ENCODE measurements at regions not wholly inside any gene's neighbourhood (a gene's known extent, or its start where the extent isn't known, plus 50 kb on each side); places are given as distances from the start of the nearest gene placed in this dataset.

- no peak for TF ChIP-seq ZFX (IDR thresholded peaks at IDR 0.05)
- TF ChIP-seq CTCF (conservative IDR thresholded peaks at IDR 0.05): no peak
Measured at GRCh38 chr7:155867734-155868400, 55.6 kb upstream of the SHH start.

GRCh38 chr7:155867280-155867679 is 55.0 kb upstream of the SHH start:
- H3K27ac ChIP-seq: no peak overlapping the region; the same call in 1 of the 2 replicates
- TF ChIP-seq CTCF (conservative IDR thresholded peaks at IDR 0.05) (no peak), ZFX (IDR thresholded peaks at IDR 0.05) (no peak)

More at GRCh38 chr7:155867734-155868400, 55.6 kb upstream of the SHH start:
- no peak overlapping the region; the same call in 1 of the 2 replicates for H3K27ac ChIP-seq

GRCh38 chr7:155865830-155866525 is 53.7 kb upstream of the SHH start:
- H3K27ac ChIP-seq: no peak overlapping the region
- TF ChIP-seq CTCF (conservative IDR thresholded peaks at IDR 0.05): no peak
- no peak for TF ChIP-seq ZFX (IDR thresholded peaks at IDR 0.05)

GRCh38 chr7:155864991-155865690 is 52.9 kb upstream of the SHH start:
- no peak for TF ChIP-seq ZFX (IDR thresholded peaks at IDR 0.05)
- TF ChIP-seq CTCF (conservative IDR thresholded peaks at IDR 0.05): no peak
- H3K27ac ChIP-seq: no peak overlapping the region

- TF ChIP-seq CTCF (conservative IDR thresholded peaks at IDR 0.05) (no peak), ZFX (IDR thresholded peaks at IDR 0.05) (no peak)
- no peak overlapping the region for H3K27ac ChIP-seq
Measured at GRCh38 chr7:155864271-155864985, 52.2 kb upstream of the SHH start.

GRCh38 chr7:155863721-155864151 is 51.5 kb upstream of the SHH start:
- no peak overlapping the region for H3K27ac ChIP-seq
- TF ChIP-seq CTCF (conservative IDR thresholded peaks at IDR 0.05) (no peak), ZFX (IDR thresholded peaks at IDR 0.05) (no peak)

All from C4-2B (cell line).